ENCODE measurements at regions not wholly inside any gene's neighbourhood (a gene's known extent, or its start where the extent isn't known, plus 50 kb on each side); places are given as distances from the start of the nearest gene placed in this dataset.

DNA sequence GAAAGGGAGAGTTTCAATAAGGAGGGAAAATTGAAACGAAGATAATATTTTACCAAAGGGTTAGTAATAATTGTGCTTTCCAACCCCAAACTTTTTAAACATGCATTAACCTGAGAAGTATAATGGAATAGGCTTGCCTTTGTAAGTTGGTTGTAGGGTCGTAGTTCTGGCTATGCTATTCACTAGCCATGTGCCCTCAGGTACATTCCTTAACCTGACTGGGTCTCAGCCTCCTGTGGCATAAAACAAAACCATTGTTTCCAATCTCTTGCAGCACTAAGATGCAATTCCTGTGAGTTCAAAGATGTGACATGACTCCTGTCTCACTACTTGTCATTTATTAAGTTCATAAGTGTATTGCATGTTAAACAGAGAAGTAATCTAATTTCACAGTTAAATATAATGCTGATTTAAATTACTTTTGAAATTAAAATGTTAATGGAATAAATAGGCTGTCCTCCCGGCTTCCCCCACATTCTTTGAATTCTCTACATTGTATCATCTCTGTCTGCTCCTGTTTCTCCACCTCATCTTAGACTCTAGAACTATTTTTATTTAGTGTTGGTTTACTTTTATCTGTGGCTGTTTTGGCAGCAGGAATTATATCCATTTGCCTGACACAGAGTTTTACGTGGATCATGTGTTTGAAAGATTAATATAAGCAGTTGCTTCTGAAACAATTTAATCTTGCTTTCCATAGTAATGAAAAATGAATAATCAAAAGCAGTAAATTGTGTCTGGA, 216.3 kb downstream of the FAT3 start:
- Histone ChIP-seq H3K79me2 (ENCODE audit: control insufficient read depth, insufficient read depth, low read length) (no peaks in the 10 kb centered on the region), H3K4me1 (ENCODE audit: control insufficient read depth, extremely low read depth, insufficient read depth, low read length) (no peaks in the 10 kb centered on the region), H3K27me3 (ENCODE audit: control insufficient read depth, extremely low read depth, insufficient read depth, low read length) (no peaks in the 10 kb centered on the region), H3K4me3 (ENCODE audit: control insufficient read depth in 2 of 3, extremely low read depth in 1 of 3, insufficient read depth in 2 of 3, low read depth in 1 of 3, low read length in 3 of 3) (no peak overlapping the region), H3K9ac (ENCODE audit: control insufficient read depth, extremely low read depth, insufficient read depth, low read length) (no peak overlapping the region), H4K20me1 (ENCODE audit: control insufficient read depth, extremely low read depth, insufficient read depth, low read length) (no peaks in the 10 kb centered on the region), H3K4me2 (ENCODE audit: control insufficient read depth, extremely low read depth, insufficient read depth, low read depth, low read length) (no peak overlapping the region), H3K36me3 (ENCODE audit: control insufficient read depth in 2 of 2, extremely low read depth in 1 of 2, insufficient read depth in 2 of 2, low read length in 2 of 2) (no peaks in the 10 kb centered on the region), H3K27ac (ENCODE audit: control insufficient read depth, insufficient read depth, low read length) (no peak overlapping the region), H3K9me1 (ENCODE audit: control insufficient read depth, extremely low read depth, insufficient read depth, low read length) (no peaks in the 10 kb centered on the region), H2AFZ (ENCODE audit: control insufficient read depth, low read length) (no peak overlapping the region), H3K9me3 (ENCODE audit: control insufficient read depth, low read depth, low read length) (no peaks in the 10 kb centered on the region)
- FAIRE-seq (no peak), DNase-seq (ENCODE audit: low read depth, low spot score) (no peak)
- no peak for TF ChIP-seq EZH2 (IDR thresholded peaks at IDR 0.05; ENCODE audit: low read length)
- TF ChIP-seq CTCF (optimal IDR thresholded peaks at IDR 0.05 in 1 of 3, IDR thresholded peaks at IDR 0.05 in 1 of 3, conservative IDR thresholded peaks at IDR 0.05 in 1 of 3; ENCODE audit: extremely low read depth in 1 of 3, insufficient read depth in 2 of 3, low read length in 3 of 3): no peak
- dilution Hi-C loops (cut with MboI; ENCODE audit: extremely low pct_ligation_motif_present, low sequenced_read_pairs): no loop called here

DNA sequence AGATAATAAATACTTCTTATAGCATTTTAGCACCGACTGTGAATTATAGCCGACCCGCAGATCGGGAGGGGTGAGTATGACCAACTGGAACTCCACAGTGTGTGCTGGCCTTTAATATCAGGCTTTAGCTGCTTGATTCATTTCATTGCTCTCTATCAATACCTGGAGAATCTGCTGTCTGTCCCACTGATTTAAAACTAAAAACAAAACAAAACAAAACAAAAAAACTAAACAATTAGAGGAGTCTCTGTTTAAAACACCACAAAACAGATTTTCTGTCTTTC, 216.8 kb downstream of the FAT3 start:
- DNase-seq (ENCODE audit: low read depth, low spot score) (no peak), FAIRE-seq (no peak)
- Histone ChIP-seq H3K9me3 (ENCODE audit: control insufficient read depth, low read depth, low read length) (no peaks in the 10 kb centered on the region), H3K27me3 (ENCODE audit: control insufficient read depth, extremely low read depth, insufficient read depth, low read length) (no peaks in the 10 kb centered on the region), H2AFZ (ENCODE audit: control insufficient read depth, low read length) (no peak overlapping the region), H3K36me3 (ENCODE audit: control insufficient read depth in 2 of 2, extremely low read depth in 1 of 2, insufficient read depth in 2 of 2, low read length in 2 of 2) (no peaks in the 10 kb centered on the region), H3K4me1 (ENCODE audit: control insufficient read depth, extremely low read depth, insufficient read depth, low read length) (no peaks in the 10 kb centered on the region), H3K4me2 (ENCODE audit: control insufficient read depth, extremely low read depth, insufficient read depth, low read depth, low read length) (no peak overlapping the region), H3K9ac (ENCODE audit: control insufficient read depth, extremely low read depth, insufficient read depth, low read length) (no peak overlapping the region), H4K20me1 (ENCODE audit: control insufficient read depth, extremely low read depth, insufficient read depth, low read length) (no peaks in the 10 kb centered on the region), H3K9me1 (ENCODE audit: control insufficient read depth, extremely low read depth, insufficient read depth, low read length) (no peaks in the 10 kb centered on the region), H3K79me2 (ENCODE audit: control insufficient read depth, insufficient read depth, low read length) (no peaks in the 10 kb centered on the region), H3K4me3 (ENCODE audit: control insufficient read depth in 2 of 3, extremely low read depth in 1 of 3, insufficient read depth in 2 of 3, low read depth in 1 of 3, low read length in 3 of 3) (no peak overlapping the region), H3K27ac (ENCODE audit: control insufficient read depth, insufficient read depth, low read length) (no peak overlapping the region)
- dilution Hi-C loops (cut with MboI; ENCODE audit: extremely low pct_ligation_motif_present, low sequenced_read_pairs): no loop called here
- no peak for TF ChIP-seq CTCF (optimal IDR thresholded peaks at IDR 0.05 in 1 of 3, IDR thresholded peaks at IDR 0.05 in 1 of 3, conservative IDR thresholded peaks at IDR 0.05 in 1 of 3; ENCODE audit: extremely low read depth in 1 of 3, insufficient read depth in 2 of 3, low read length in 3 of 3)
- no peak for TF ChIP-seq EZH2 (IDR thresholded peaks at IDR 0.05; ENCODE audit: low read length)

All from keratinocyte (primary cell).